Trophoblast cell (in vitro differentiated cells and primary cell): ENCODE measurements at regions not wholly inside any gene's neighbourhood (a gene's known extent, or its start where the extent isn't known, plus 50 kb on each side); places are given as distances from the start of the nearest gene placed in this dataset.

ENCODE experiments used
- DNase-seq, 2 donors: peaks; one replicate each; pipeline ENCODE4 v3.0.0-alpha.2; 2016
- H2AFZ ChIP-seq: 2 replicates; pipeline ENCODE4 v1.6.1; 2013; ENCODE audit warnings: low read length, moderate library complexity, mild to moderate bottlenecking; ENCODE audit not compliant: insufficient read depth, poor library complexity
- H2AK5ac ChIP-seq: 2 replicates; pipeline ENCODE4 v1.6.1; 2013; ENCODE audit warnings: mild to moderate bottlenecking, low read length
- H2BK120ac ChIP-seq: 2 replicates; pipeline ENCODE4 v1.6.1; 2013; ENCODE audit warnings: low read length, mild to moderate bottlenecking, moderate library complexity; ENCODE audit not compliant: insufficient read depth, poor library complexity
- H2BK12ac ChIP-seq: 2 replicates; pipeline ENCODE4 v1.6.1; 2013; ENCODE audit warnings: mild to moderate bottlenecking, low read length, moderate library complexity
- H2BK5ac ChIP-seq: 2 replicates; pipeline ENCODE4 v1.6.1; 2013; ENCODE audit warnings: low read length, low read depth, moderate library complexity, mild to moderate bottlenecking; ENCODE audit not compliant: poor library complexity
- H3K14ac ChIP-seq: 2 replicates; pipeline ENCODE4 v1.6.1; 2013; ENCODE audit warnings: mild to moderate bottlenecking, low read length
- H3K18ac ChIP-seq: 2 replicates; pipeline ENCODE4 v1.6.1; 2013; ENCODE audit warnings: mild to moderate bottlenecking, low read length
- H3K23ac ChIP-seq: 2 replicates; pipeline ENCODE4 v1.6.1; 2013; ENCODE audit warnings: low read length
- H3K27ac ChIP-seq: 2 replicates; pipeline ENCODE4 v1.5.1; 2013; ENCODE audit warnings: low read depth, mild to moderate bottlenecking, inconsistent platforms, low read length, moderate library complexity
- H3K27me3 ChIP-seq: 2 replicates; pipeline ENCODE4 v1.6.1; 2013; ENCODE audit warnings: inconsistent platforms, mild to moderate bottlenecking, low read length, moderate library complexity; ENCODE audit not compliant: insufficient read depth
- H3K36me3 ChIP-seq, 2 experiments: 1 replicate in 1 of 2; 2 replicates in 1 of 2; pipeline ENCODE4 v1.6.1; 2013; ENCODE audit warnings: low read length in 2 of 2, mild to moderate bottlenecking in 2 of 2, moderate library complexity in 1 of 2; ENCODE audit not compliant: insufficient read depth in 2 of 2, control insufficient read depth in 1 of 2
- H3K4ac ChIP-seq: 2 replicates; pipeline ENCODE4 v1.6.1; 2013; ENCODE audit warnings: low read depth, mild to moderate bottlenecking, low read length, moderate library complexity
- H3K4me1 ChIP-seq, 2 experiments: 1 replicate in 1 of 2; 2 replicates in 1 of 2; pipeline ENCODE4 v1.6.1; 2013; ENCODE audit warnings: low read length in 2 of 2, mild to moderate bottlenecking in 2 of 2, moderate library complexity in 1 of 2; ENCODE audit not compliant: insufficient read depth in 2 of 2, control insufficient read depth in 1 of 2
- H3K4me2 ChIP-seq: 2 replicates; pipeline ENCODE4 v1.6.1; 2013; ENCODE audit warnings: inconsistent platforms, mild to moderate bottlenecking, low read length, moderate library complexity
- H3K4me3 ChIP-seq: 2 replicates; pipeline ENCODE4 v1.5.1; 2013; ENCODE audit warnings: mild to moderate bottlenecking, low read depth, low read length, inconsistent platforms
- H3K79me1 ChIP-seq: one replicate; pipeline ENCODE4 v1.6.1; 2013; ENCODE audit warnings: low read length
- H3K79me2 ChIP-seq: 2 replicates; pipeline ENCODE4 v1.6.1; 2013; ENCODE audit warnings: low read length, mild to moderate bottlenecking; ENCODE audit not compliant: control insufficient read depth, insufficient read depth, poor library complexity
- H3K9ac ChIP-seq: 2 replicates; pipeline ENCODE4 v1.6.1; 2013; ENCODE audit warnings: mild to moderate bottlenecking, low read length
- H3K9me3 ChIP-seq: 2 replicates; pipeline ENCODE4 v1.6.1; 2013; ENCODE audit warnings: low read depth, mild to moderate bottlenecking, control low read depth, inconsistent platforms, low read length; ENCODE audit not compliant: insufficient read depth
- H4K12ac ChIP-seq: 2 replicates; pipeline ENCODE4 v1.6.1; 2013; ENCODE audit warnings: low read depth, mild to moderate bottlenecking, low read length, moderate library complexity
- H4K8ac ChIP-seq: 2 replicates; pipeline ENCODE4 v1.6.1; 2013; ENCODE audit warnings: low read depth, mild to moderate bottlenecking, low read length, moderate library complexity
- H4K91ac ChIP-seq: one replicate; pipeline ENCODE4 v1.6.1; 2013; ENCODE audit warnings: low read depth, mild to moderate bottlenecking, low read length, moderate library complexity
- WGBS: extraction: QIAGEN DNeasy Blood & Tissue Kit; methylation state at CpG from one replicate; pipeline ENCODE4 v1.1.7; 2013; ENCODE audit warnings: missing lambda C conversion rate; ENCODE audit not compliant: insufficient read length, insufficient coverage; ENCODE audit errors: extremely low coverage; 5-methylcytosine and 5-hydroxymethylcytosine counted together

- H2AK5ac ChIP-seq = no peak overlapping the region
- no peak overlapping the region for H4K91ac ChIP-seq
- no peak overlapping the region for H3K27ac ChIP-seq
- no peak overlapping the region for H3K4ac ChIP-seq
- no peaks in the 10 kb centered on the region for H3K79me1 ChIP-seq
- H3K9me3 ChIP-seq = no peaks in the 10 kb centered on the region
- H2BK12ac ChIP-seq = no peak overlapping the region
- no peak overlapping the region for H3K4me3 ChIP-seq
- no peaks in the 10 kb centered on the region for H3K36me3 ChIP-seq
- no peaks in the 10 kb centered on the region for H3K27me3 ChIP-seq
- H4K12ac ChIP-seq = no peak overlapping the region
- no peak overlapping the region for H3K14ac ChIP-seq
- H4K8ac ChIP-seq = no peak overlapping the region
- H3K79me2 ChIP-seq = no peaks in the 10 kb centered on the region
- no peak overlapping the region for H3K23ac ChIP-seq
- H3K9ac ChIP-seq = no peak overlapping the region
- H2BK5ac ChIP-seq = no peak overlapping the region
- no peak overlapping the region for H2AFZ ChIP-seq
- H3K18ac ChIP-seq = no peak overlapping the region
- no peak for DNase-seq
- H3K4me1 ChIP-seq = no peaks in the 10 kb centered on the region
- H3K4me2 ChIP-seq = no peak overlapping the region
- no peak overlapping the region for H2BK120ac ChIP-seq
- WGBS = no CpG with 5 or more reads among the region's 6 CpGs
These were observed 431.3 kb downstream of the CMPK2 start for GRCh38 chr2:6434438-6434837.

GRCh38 chr2:6441800-6442199 is 423.9 kb downstream of the CMPK2 start:
- no peak overlapping the region for H2BK12ac ChIP-seq
- no peak overlapping the region for H4K8ac ChIP-seq
- no peaks in the 10 kb centered on the region for H3K9me3 ChIP-seq
- H3K23ac ChIP-seq = no peak overlapping the region
- no peak overlapping the region for H2AFZ ChIP-seq
- no peak overlapping the region for H3K4me3 ChIP-seq
- H3K79me2 ChIP-seq = no peaks in the 10 kb centered on the region
- no peak overlapping the region for H3K9ac ChIP-seq
- no peak overlapping the region for H2BK120ac ChIP-seq
- no peak overlapping the region for H2BK5ac ChIP-seq
- H2AK5ac ChIP-seq = no peak overlapping the region
- no peak overlapping the region for H4K91ac ChIP-seq
- H4K12ac ChIP-seq = no peak overlapping the region
- no peak overlapping the region for H3K4ac ChIP-seq
- no CpG with 5 or more reads among the region's 2 CpGs for WGBS
- H3K79me1 ChIP-seq = no peaks in the 10 kb centered on the region
- no peaks in the 10 kb centered on the region for H3K27me3 ChIP-seq
- no peak for DNase-seq
- H3K4me2 ChIP-seq = no peak overlapping the region
- H3K14ac ChIP-seq = no peak overlapping the region
- H3K27ac ChIP-seq = no peak overlapping the region
- H3K18ac ChIP-seq = no peak overlapping the region
- H3K4me1 ChIP-seq = no peaks in the 10 kb centered on the region
- H3K36me3 ChIP-seq = no peaks in the 10 kb centered on the region

GRCh38 chr2:6442252-6442985 is 423.3 kb downstream of the CMPK2 start:
- H3K79me2 ChIP-seq = no peaks in the 10 kb centered on the region
- H4K8ac ChIP-seq = no peak overlapping the region
- no peak for DNase-seq
- no peak overlapping the region for H2BK120ac ChIP-seq
- no peak overlapping the region for H3K4ac ChIP-seq
- no peaks in the 10 kb centered on the region for H3K36me3 ChIP-seq
- H3K23ac ChIP-seq = no peak overlapping the region
- H3K4me1 ChIP-seq = no peaks in the 10 kb centered on the region
- no peak overlapping the region for H2BK12ac ChIP-seq
- H2BK5ac ChIP-seq = no peak overlapping the region
- H3K9ac ChIP-seq = no peak overlapping the region
- no peak overlapping the region for H3K4me2 ChIP-seq
- no peak overlapping the region for H3K18ac ChIP-seq
- H3K27ac ChIP-seq = no peak overlapping the region
- H3K14ac ChIP-seq = no peak overlapping the region
- no peaks in the 10 kb centered on the region for H3K79me1 ChIP-seq
- no peak overlapping the region for H4K91ac ChIP-seq
- H2AFZ ChIP-seq = no peak overlapping the region
- WGBS = no CpG with 5 or more reads among the region's 3 CpGs
- no peaks in the 10 kb centered on the region for H3K27me3 ChIP-seq
- no peak overlapping the region for H3K4me3 ChIP-seq
- no peak overlapping the region for H4K12ac ChIP-seq
- H3K9me3 ChIP-seq = no peaks in the 10 kb centered on the region
- no peak overlapping the region for H2AK5ac ChIP-seq

- no CpG with 5 or more reads among the region's 4 CpGs for WGBS
- no peak overlapping the region for H2AK5ac ChIP-seq
These were observed 422.5 kb downstream of the CMPK2 start for GRCh38 chr2:6443061-6443823.

More at GRCh38 chr2:6443061-6443823, 422.5 kb downstream of the CMPK2 start:
- Histone ChIP-seq H4K8ac (no peak overlapping the region), H3K18ac (no peak overlapping the region), H4K91ac (no peak overlapping the region), H2BK120ac (no peak overlapping the region), H3K27me3 (no peaks in the 10 kb centered on the region), H3K9ac (no peak overlapping the region), H3K9me3 (no peaks in the 10 kb centered on the region), H3K4me3 (no peak overlapping the region), H3K27ac (no peak overlapping the region), H3K36me3 (no peaks in the 10 kb centered on the region), H2BK5ac (no peak overlapping the region), H4K12ac (no peak overlapping the region), H3K4me1 (no peaks in the 10 kb centered on the region), H3K4ac (no peak overlapping the region), H3K14ac (no peak overlapping the region), H3K23ac (no peak overlapping the region), H2BK12ac (no peak overlapping the region), H2AFZ (no peak overlapping the region), H3K79me2 (no peaks in the 10 kb centered on the region), H3K4me2 (no peak overlapping the region), H3K79me1 (no peaks in the 10 kb centered on the region)
- no peak for DNase-seq
